ENCODE measurements at regions not wholly inside any gene's neighbourhood (a gene's known extent, or its start where the extent isn't known, plus 50 kb on each side); places are given as distances from the start of the nearest gene placed in this dataset.
A peak's percentile ranks its signal among the peaks of the same experiment; 100 is the strongest.

- no peak for DNase-seq
- peaks cover 20 to 49% (median 27%) of the 10 kb centered on the region in 4 donors for H3K4me1 ChIP-seq
- no peaks in the 10 kb centered on the region for H3K36me3 ChIP-seq
- 89 to 98% methylated on average over 4 to 9 of the region's 9 CpGs for WGBS, 2 donors
- H3K4me3 ChIP-seq = no peak overlapping the region
- ATAC-seq (ENCODE audit: low FRiP score in 2 of 2) = no peak
- H3K9me3 ChIP-seq = no peaks in the 10 kb centered on the region
- H3K27ac ChIP-seq = peak overlapping the region in 2 of 4 donors; percentile 8 to 23
- no peaks in the 10 kb centered on the region for H3K27me3 ChIP-seq
- TF ChIP-seq CTCF (IDR thresholded peaks at IDR 0.05) = no peak
- TF ChIP-seq POLR2A (IDR thresholded peaks at IDR 0.05) = no peak
- TF ChIP-seq POLR2AphosphoS5 (IDR thresholded peaks at IDR 0.05) = no peak
Observed at GRCh38 chr15:66836231-66837030, 134.4 kb downstream of the SMAD6 start.

GRCh38 chr15:66838202-66838601 lies 136.2 kb downstream of the SMAD6 start:
- DNase-seq (no peak), ATAC-seq (ENCODE audit: low FRiP score in 2 of 2) (no peak)
- Histone ChIP-seq H3K36me3 (no peaks in the 10 kb centered on the region), H3K9me3 (no peaks in the 10 kb centered on the region), H3K4me1 (peaks cover 30 to 52% (median 37%) of the 10 kb centered on the region in 4 donors), H3K27me3 (no peaks in the 10 kb centered on the region), H3K27ac (no peak overlapping the region), H3K4me3 (no peak overlapping the region)
- 51 to 79% methylated on average over 2 to 7 of the region's 7 CpGs for WGBS, 2 donors
- TF ChIP-seq POLR2A (IDR thresholded peaks at IDR 0.05) (no peak), POLR2AphosphoS5 (IDR thresholded peaks at IDR 0.05) (no peak), CTCF (IDR thresholded peaks at IDR 0.05) (no peak), EP300 (IDR thresholded peaks at IDR 0.05) (no peak)

GRCh38 chr15:66838671-66839239 lies 136.7 kb downstream of the SMAD6 start:
- H3K9me3 ChIP-seq = no peaks in the 10 kb centered on the region
- DNase-seq (no peak), ATAC-seq (ENCODE audit: low FRiP score in 2 of 2) (no peak)
- TF ChIP-seq POLR2A (IDR thresholded peaks at IDR 0.05) (no peak), CTCF (IDR thresholded peaks at IDR 0.05) (peak in 5 of 6 experiments; percentile 18 to 48 (median 38))
- WGBS, 2 donors = 58 to 63% methylated on average over 5 of the region's 5 CpGs
- no peak overlapping the region for H3K27ac ChIP-seq
- no peaks in the 10 kb centered on the region for H3K36me3 ChIP-seq
- H3K4me3 ChIP-seq = no peak overlapping the region
- no peaks in the 10 kb centered on the region for H3K27me3 ChIP-seq
- H3K4me1 ChIP-seq = peaks cover 36 to 54% (median 40%) of the 10 kb centered on the region in 4 donors

DNA sequence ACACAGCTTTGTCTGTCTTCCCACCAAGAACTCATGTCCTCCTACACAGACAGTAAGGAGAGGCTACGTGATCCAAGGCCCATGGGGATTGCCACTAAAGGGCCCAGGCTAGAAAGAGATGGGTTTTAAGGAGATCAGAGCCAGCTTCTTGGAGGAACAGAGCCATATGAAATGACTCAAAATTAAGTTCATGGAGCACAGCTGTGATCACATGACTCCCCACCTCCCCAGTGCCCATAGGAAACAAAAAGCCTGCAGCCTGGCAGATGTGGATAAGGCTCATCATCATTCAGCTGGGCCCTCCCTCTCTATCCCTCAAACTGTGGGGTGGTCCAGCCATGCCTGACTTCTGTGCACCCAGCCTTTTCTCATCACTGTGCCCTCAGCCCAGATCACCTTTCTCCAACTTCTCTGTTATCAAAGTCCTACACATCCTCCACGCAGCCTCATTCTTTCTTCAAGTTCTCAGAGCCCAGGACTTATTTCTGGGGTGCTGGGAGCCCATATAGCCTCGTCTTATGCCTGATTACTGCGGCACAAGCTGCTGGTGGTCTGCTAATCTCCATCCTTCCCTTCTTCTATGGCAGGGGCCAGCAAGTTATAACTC lies 137.6 kb downstream of the SMAD6 start:
- peaks cover 38 to 52% (median 44%) of the 10 kb centered on the region in 4 donors for H3K4me1 ChIP-seq
- no peak for DNase-seq
- H3K4me3 ChIP-seq = no peak overlapping the region
- WGBS, 2 donors = 82 to 88% methylated on average over 4 of the region's 4 CpGs
- H3K27me3 ChIP-seq = no peaks in the 10 kb centered on the region
- no peaks in the 10 kb centered on the region for H3K9me3 ChIP-seq
- H3K27ac ChIP-seq = peak overlapping the region in 1 of 4 donors; percentile 18
- no peak for ATAC-seq (ENCODE audit: low FRiP score in 2 of 2)
- TF ChIP-seq POLR2A (IDR thresholded peaks at IDR 0.05) = no peak
- no peak for TF ChIP-seq CTCF (IDR thresholded peaks at IDR 0.05)
- TF ChIP-seq EP300 (IDR thresholded peaks at IDR 0.05) = no peak
- TF ChIP-seq POLR2AphosphoS5 (IDR thresholded peaks at IDR 0.05) = no peak
- H3K36me3 ChIP-seq = no peaks in the 10 kb centered on the region

Data from upper lobe of left lung (tissue), 6 donors.